HepG2 (cell line): ENCODE measurements at regions not wholly inside any gene's neighbourhood (a gene's known extent, or its start where the extent isn't known, plus 50 kb on each side); places are given as distances from the start of the nearest gene placed in this dataset.

ENCODE experiments used
- HOMEZ ChIP-seq: IDR thresholded peaks from 2 replicates; pipeline ENCODE4 v1.6.1; 2016; ENCODE audit warnings: low read depth
- JUNB ChIP-seq: sonication (generic); formaldehyde crosslinking; IDR thresholded peaks from 2 replicates; pipeline ENCODE4 v1.8.0; 2022; ENCODE audit warnings: missing genetic modification reagents, mild to moderate bottlenecking, borderline replicate concordance
- JUND ChIP-seq: sonication (generic); formaldehyde crosslinking; IDR thresholded peaks from 2 replicates; pipeline ENCODE4 v1.8.0; 2022; ENCODE audit warnings: mild to moderate bottlenecking, missing genetic modification reagents
- MAX ChIP-seq: IDR thresholded peaks from 2 replicates; pipeline ENCODE4 v1.6.1; 2012; ENCODE audit warnings: inconsistent platforms
- MTA3 ChIP-seq: sonication (generic); formaldehyde crosslinking; IDR thresholded peaks from 2 replicates; pipeline ENCODE4 v1.4.0; 2020; ENCODE audit warnings: missing genetic modification reagents
- MYPOP ChIP-seq: sonication (generic); formaldehyde crosslinking; IDR thresholded peaks from 2 replicates; pipeline ENCODE4 v1.8.1; 2023; ENCODE audit warnings: mild to moderate bottlenecking, moderate library complexity, missing genetic modification reagents
- NFE2L2 ChIP-seq: fragments of 150-350 bp; IDR thresholded peaks from 2 replicates; pipeline ENCODE4 v1.6.1; 2014; ENCODE audit warnings: low read length
- POLR2AphosphoS5 ChIP-seq: IDR thresholded peaks from 2 replicates; pipeline ENCODE4 v1.6.1; 2012; ENCODE audit warnings: low read depth, low read length
- TAF15 ChIP-seq: fragments of 200-400 bp; formaldehyde crosslinking; IDR thresholded peaks from one replicate; pipeline ENCODE4 v1.6.1; 2018; ENCODE audit warnings: mild to moderate bottlenecking, low read depth, low read length; ENCODE audit not compliant: poor library complexity, severe bottlenecking
- ZKSCAN1 ChIP-seq: fragments of 150-350 bp; IDR thresholded peaks from 2 replicates; pipeline ENCODE4 v1.6.1; 2014; ENCODE audit warnings: low read length
- ZNF570 ChIP-seq: sonication (generic); formaldehyde crosslinking; IDR thresholded peaks from 2 replicates; pipeline ENCODE4 v1.4.0; 2020; ENCODE audit warnings: mild to moderate bottlenecking, missing genetic modification reagents, borderline replicate concordance
- TF ChIP-seq, protein P1 (sequence below): sonication (generic); formaldehyde crosslinking; IDR thresholded peaks from 2 replicates; pipeline ENCODE4 v1.5.0; 2020; ENCODE audit warnings: missing genetic modification reagents, mild to moderate bottlenecking, borderline replicate concordance
- TF ChIP-seq, protein P2 (sequence below): sonication (generic); formaldehyde crosslinking; IDR thresholded peaks from 2 replicates; pipeline ENCODE4 v1.5.0; 2020; ENCODE audit warnings: mild to moderate bottlenecking, missing genetic modification reagents, moderate library complexity
- TF ChIP-seq, protein P3 (sequence below): sonication (generic); formaldehyde crosslinking; IDR thresholded peaks from 2 replicates; pipeline ENCODE4 v1.4.0; 2020; ENCODE audit warnings: missing genetic modification reagents

- TF ChIP-seq JUNB (no peak), ZNF570 (CRISPR knock-in tag) (no peak), TAF15 (no peak), HOMEZ (CRISPR knock-in tag) (no peak), NFE2L2 (no peak), ZKSCAN1 (no peak), MYPOP (no peak), POLR2AphosphoS5 (no peak), JUND (CRISPR knock-in tag) (no peak), MTA3 (no peak), MAX (no peak)
- TF ChIP-seq, protein P1, sequence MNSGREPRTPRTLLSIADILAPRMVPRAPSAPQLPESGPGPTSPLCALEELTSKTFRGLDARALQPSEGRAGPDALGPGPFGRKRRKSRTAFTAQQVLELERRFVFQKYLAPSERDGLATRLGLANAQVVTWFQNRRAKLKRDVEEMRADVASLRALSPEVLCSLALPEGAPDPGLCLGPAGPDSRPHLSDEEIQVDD (CRISPR knock-in tag): no peak
- TF ChIP-seq, protein P2, sequence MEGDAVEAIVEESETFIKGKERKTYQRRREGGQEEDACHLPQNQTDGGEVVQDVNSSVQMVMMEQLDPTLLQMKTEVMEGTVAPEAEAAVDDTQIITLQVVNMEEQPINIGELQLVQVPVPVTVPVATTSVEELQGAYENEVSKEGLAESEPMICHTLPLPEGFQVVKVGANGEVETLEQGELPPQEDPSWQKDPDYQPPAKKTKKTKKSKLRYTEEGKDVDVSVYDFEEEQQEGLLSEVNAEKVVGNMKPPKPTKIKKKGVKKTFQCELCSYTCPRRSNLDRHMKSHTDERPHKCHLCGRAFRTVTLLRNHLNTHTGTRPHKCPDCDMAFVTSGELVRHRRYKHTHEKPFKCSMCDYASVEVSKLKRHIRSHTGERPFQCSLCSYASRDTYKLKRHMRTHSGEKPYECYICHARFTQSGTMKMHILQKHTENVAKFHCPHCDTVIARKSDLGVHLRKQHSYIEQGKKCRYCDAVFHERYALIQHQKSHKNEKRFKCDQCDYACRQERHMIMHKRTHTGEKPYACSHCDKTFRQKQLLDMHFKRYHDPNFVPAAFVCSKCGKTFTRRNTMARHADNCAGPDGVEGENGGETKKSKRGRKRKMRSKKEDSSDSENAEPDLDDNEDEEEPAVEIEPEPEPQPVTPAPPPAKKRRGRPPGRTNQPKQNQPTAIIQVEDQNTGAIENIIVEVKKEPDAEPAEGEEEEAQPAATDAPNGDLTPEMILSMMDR (CRISPR knock-in tag): no peak
- TF ChIP-seq, protein P3, sequence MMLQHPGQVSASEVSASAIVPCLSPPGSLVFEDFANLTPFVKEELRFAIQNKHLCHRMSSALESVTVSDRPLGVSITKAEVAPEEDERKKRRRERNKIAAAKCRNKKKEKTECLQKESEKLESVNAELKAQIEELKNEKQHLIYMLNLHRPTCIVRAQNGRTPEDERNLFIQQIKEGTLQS: no peak
These were observed 66.5 kb upstream of the FIGN start for GRCh38 chr2:163802284-163802683.
